Mesothelial cell of epicardium (in vitro differentiated cells): ENCODE measurements at regions not wholly inside any gene's neighbourhood (a gene's known extent, or its start where the extent isn't known, plus 50 kb on each side); places are given as distances from the start of the nearest gene placed in this dataset.

Source experiments
- DNase-seq, 2 experiments: peaks; one replicate each; pipeline ENCODE4 v3.0.0; 2021; ENCODE audit warnings: low spot score in 2 of 2; ENCODE audit not compliant: unreplicated experiment in 2 of 2
- H3K27ac Mint-ChIP-seq: 2 replicates; pipeline ENCODE4 v1.8.0; 2021; ENCODE audit warnings: mixed read lengths
- H3K27me3 Mint-ChIP-seq: 2 replicates; pipeline ENCODE4 v1.8.0; 2021; ENCODE audit warnings: low read depth, mixed read lengths
- H3K36me3 Mint-ChIP-seq: 2 replicates; pipeline ENCODE4 v1.8.0; 2021; ENCODE audit warnings: mixed read lengths
- H3K4me1 Mint-ChIP-seq: 2 replicates; pipeline ENCODE4 v1.8.0; 2021; ENCODE audit warnings: mixed read lengths
- H3K4me3 Mint-ChIP-seq: 2 replicates; pipeline ENCODE4 v1.8.0; 2021; ENCODE audit warnings: mild to moderate bottlenecking, moderate library complexity, mixed read lengths
- H3K9me3 Mint-ChIP-seq: 2 replicates; pipeline ENCODE4 v1.8.0; 2021; ENCODE audit warnings: mixed read lengths
- CTCF ChIP-seq: fragments of 200-600 bp; sonication (generic); IDR thresholded peaks from one replicate; pipeline ENCODE4 v1.5.0; 2021; ENCODE audit warnings: antibody characterized with exemption; ENCODE audit not compliant: unreplicated experiment

DNA sequence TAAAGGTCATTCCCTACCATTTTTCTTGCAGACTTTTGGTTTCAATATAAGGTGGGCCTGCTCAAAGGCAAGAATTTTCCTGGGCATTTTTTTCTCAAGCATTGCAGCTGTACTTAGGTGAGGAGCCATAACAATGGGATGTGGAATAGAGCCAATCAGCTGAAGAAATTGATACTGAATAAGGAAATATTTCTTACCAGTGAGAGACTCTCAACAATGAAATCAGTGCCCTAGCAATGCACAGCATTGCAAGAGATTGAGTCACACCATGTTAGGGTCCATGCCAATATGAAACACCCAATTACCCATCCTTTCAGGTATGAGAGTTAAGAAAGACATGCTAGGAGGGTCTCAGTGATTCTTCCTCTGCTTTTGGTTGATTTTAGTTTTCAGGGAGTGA is 237.6 kb downstream of the SOX9 start:
- no peak for TF ChIP-seq CTCF
- Mint-ChIP-seq H3K4me1 (peaks cover 29% of the 10 kb centered on the region), H3K27ac (no peak overlapping the region), H3K9me3 (peaks cover 7% of the 10 kb centered on the region), H3K27me3 (no peaks in the 10 kb centered on the region), H3K36me3 (peaks cover 2% of the 10 kb centered on the region), H3K4me3 (no peak overlapping the region)
- no peak for DNase-seq

DNA sequence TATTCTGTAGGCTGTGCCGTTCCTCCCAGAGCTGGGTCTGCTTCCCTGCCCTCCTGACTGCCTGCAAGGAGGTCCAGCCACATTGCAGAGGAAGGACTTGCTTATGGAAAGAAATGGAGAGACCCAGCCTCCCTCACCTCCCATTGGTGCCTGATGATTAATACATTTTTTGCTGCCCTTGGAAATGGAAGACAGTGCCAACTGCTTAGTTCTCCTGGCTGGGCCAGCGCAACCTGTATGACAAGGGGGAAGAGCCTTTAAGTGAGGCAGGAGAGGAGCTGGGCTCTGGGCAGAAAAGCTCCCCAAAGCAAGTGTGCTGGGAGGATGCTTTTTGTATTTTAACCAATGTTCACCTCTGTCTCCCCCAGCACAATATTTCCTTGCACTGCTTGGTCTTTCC is 238.5 kb downstream of the SOX9 start:
- Mint-ChIP-seq H3K4me1 (peaks cover 23% of the 10 kb centered on the region), H3K27me3 (no peaks in the 10 kb centered on the region), H3K27ac (no peak overlapping the region), H3K36me3 (peaks cover 2% of the 10 kb centered on the region), H3K9me3 (peaks cover 7% of the 10 kb centered on the region), H3K4me3 (no peak overlapping the region)
- TF ChIP-seq CTCF, result no peak
- no peak for DNase-seq

DNA sequence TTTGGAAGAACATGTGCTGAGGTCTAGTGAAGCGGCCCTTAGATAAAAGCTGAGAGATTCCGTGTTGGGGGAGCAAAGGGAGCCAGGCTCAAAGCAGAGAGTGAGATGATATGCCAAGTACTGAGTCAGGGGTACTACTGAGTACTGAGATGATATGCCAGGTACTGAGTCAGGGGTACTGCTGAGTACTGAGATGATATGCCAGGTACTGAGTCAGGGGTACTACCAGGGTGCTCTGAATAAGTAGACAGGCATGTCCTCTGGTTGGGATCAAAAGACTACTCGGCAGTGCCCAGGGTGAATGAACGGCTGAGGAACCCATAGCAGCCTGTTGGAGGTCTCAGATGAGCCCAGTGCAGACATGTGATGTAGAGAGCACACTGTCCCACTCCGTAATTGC is 239.0 kb downstream of the SOX9 start:
- Mint-ChIP-seq H3K27me3 (no peaks in the 10 kb centered on the region), H3K4me1 (peaks cover 21% of the 10 kb centered on the region), H3K36me3 (peaks cover 2% of the 10 kb centered on the region), H3K27ac (no peak overlapping the region), H3K9me3 (peaks cover 7% of the 10 kb centered on the region), H3K4me3 (no peak overlapping the region)
- no peak for TF ChIP-seq CTCF
- DNase-seq, result no peak

GRCh38 chr17:72360386-72360940 is 239.6 kb downstream of the SOX9 start:
- H3K9me3 Mint-ChIP-seq, result peaks cover 7% of the 10 kb centered on the region
- no peak overlapping the region for H3K4me3 Mint-ChIP-seq
- no peaks in the 10 kb centered on the region for H3K27me3 Mint-ChIP-seq
- no peak for DNase-seq
- peaks cover 21% of the 10 kb centered on the region for H3K4me1 Mint-ChIP-seq
- no peak for TF ChIP-seq CTCF
- peaks cover 2% of the 10 kb centered on the region for H3K36me3 Mint-ChIP-seq
- no peak overlapping the region for H3K27ac Mint-ChIP-seq

DNA sequence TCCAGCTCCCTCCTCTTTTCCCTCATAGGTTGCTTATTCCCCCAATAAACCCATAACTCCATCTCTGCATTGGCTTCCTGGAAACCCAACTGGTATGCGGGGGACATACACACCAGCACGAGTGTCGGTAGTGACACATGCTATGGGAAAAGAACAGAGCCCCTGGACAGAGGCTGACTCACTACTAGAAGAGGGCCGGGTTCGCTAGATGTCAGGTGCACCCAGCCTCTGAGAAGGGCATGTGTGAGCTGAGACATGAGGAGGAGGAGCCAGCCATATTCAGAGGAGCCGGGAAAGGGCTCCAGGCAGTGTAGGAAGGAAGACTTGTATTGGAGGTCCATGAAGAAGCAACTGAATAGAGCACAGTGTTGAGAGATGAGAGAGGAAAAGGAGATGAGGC is 241.1 kb downstream of the SOX9 start:
- TF ChIP-seq CTCF, result no peak
- Mint-ChIP-seq H3K9me3 (peaks cover 2% of the 10 kb centered on the region), H3K27ac (no peak overlapping the region), H3K36me3 (no peaks in the 10 kb centered on the region), H3K27me3 (no peaks in the 10 kb centered on the region), H3K4me1 (peaks cover 23% of the 10 kb centered on the region), H3K4me3 (no peak overlapping the region)
- no peak for DNase-seq

DNA sequence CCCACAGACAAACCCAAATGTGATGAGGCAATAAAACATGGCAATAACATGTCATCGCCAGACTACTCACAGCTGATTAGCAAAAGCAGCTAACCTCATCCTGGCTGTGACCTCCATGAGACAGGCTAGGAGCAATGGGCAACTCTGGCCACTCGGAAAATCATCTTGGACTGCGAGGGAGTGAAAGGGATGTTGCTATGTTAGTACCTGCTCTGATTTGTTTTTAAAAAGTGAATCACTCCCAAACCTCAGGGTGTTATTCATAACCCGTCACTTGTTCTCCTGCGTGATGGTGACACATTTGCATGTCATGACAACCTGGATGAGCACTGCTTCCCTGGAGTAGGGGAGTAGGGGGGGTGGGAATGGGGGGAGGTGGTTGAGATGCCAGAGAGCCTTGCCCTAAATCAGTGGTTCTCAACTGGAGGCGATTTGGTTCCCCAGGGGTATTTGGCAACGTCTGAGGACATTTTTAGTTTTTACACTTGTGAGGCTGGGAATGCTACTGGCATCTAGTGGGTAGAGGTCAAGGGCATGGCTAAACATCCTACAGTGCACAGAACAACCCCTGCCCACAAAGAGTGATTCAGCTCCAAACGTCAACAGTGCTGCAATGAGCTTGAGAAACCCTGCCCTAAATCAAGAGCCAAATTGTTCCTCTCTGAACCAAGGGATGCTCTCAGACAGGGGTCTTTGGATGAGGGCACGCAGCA is 241.7 kb downstream of the SOX9 start:
- Mint-ChIP-seq H3K4me1 (peaks cover 23% of the 10 kb centered on the region), H3K27ac (no peak overlapping the region), H3K4me3 (no peak overlapping the region), H3K9me3 (peaks cover 2% of the 10 kb centered on the region), H3K36me3 (no peaks in the 10 kb centered on the region), H3K27me3 (no peaks in the 10 kb centered on the region)
- no peak for TF ChIP-seq CTCF
- no peak for DNase-seq
